ENCODE measurements at regions not wholly inside any gene's neighbourhood (a gene's known extent, or its start where the extent isn't known, plus 50 kb on each side); places are given as distances from the start of the nearest gene placed in this dataset.

DNA sequence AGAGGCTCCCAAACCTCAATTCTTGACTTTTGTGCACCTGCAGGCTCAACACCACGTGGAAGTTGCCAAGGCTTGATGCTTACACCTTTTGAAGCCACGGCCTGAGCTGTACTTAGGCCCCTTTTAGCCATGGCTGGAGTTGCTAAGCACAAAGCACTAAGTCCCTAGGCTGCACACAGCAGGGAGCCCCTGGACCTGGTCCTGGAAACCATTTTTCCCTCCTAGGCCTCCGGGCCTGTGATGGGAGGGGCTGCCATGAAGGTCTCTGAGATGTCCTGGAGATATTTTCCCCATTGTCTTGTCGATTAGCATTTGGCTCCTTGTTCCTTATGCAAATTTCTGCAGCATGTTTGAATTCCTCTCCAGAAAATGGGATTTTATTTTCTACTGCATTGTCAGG lies 247.1 kb upstream of the ARPP21 start:
- Mint-ChIP-seq H3K27me3 (no peaks in the 10 kb centered on the region), H3K9me3 (peaks cover 9% of the 10 kb centered on the region), H3K4me1 (no peaks in the 10 kb centered on the region), H3K36me3 (ENCODE audit: low read depth) (no peaks in the 10 kb centered on the region), H3K27ac (no peak overlapping the region), H3K4me3 (no peak overlapping the region)
- POLR2A ChIA-PET = no interaction called here
- ATAC-seq (ENCODE audit: low read depth) (no peak), DNase-seq (no peak)
- intact Hi-C loops (cut with micrococcal nuclease) = no loop called here
- TF ChIP-seq, protein P1, sequence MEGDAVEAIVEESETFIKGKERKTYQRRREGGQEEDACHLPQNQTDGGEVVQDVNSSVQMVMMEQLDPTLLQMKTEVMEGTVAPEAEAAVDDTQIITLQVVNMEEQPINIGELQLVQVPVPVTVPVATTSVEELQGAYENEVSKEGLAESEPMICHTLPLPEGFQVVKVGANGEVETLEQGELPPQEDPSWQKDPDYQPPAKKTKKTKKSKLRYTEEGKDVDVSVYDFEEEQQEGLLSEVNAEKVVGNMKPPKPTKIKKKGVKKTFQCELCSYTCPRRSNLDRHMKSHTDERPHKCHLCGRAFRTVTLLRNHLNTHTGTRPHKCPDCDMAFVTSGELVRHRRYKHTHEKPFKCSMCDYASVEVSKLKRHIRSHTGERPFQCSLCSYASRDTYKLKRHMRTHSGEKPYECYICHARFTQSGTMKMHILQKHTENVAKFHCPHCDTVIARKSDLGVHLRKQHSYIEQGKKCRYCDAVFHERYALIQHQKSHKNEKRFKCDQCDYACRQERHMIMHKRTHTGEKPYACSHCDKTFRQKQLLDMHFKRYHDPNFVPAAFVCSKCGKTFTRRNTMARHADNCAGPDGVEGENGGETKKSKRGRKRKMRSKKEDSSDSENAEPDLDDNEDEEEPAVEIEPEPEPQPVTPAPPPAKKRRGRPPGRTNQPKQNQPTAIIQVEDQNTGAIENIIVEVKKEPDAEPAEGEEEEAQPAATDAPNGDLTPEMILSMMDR (IDR thresholded peaks at IDR 0.05) = no peak
- CTCF ChIA-PET = no interaction called here

DNA sequence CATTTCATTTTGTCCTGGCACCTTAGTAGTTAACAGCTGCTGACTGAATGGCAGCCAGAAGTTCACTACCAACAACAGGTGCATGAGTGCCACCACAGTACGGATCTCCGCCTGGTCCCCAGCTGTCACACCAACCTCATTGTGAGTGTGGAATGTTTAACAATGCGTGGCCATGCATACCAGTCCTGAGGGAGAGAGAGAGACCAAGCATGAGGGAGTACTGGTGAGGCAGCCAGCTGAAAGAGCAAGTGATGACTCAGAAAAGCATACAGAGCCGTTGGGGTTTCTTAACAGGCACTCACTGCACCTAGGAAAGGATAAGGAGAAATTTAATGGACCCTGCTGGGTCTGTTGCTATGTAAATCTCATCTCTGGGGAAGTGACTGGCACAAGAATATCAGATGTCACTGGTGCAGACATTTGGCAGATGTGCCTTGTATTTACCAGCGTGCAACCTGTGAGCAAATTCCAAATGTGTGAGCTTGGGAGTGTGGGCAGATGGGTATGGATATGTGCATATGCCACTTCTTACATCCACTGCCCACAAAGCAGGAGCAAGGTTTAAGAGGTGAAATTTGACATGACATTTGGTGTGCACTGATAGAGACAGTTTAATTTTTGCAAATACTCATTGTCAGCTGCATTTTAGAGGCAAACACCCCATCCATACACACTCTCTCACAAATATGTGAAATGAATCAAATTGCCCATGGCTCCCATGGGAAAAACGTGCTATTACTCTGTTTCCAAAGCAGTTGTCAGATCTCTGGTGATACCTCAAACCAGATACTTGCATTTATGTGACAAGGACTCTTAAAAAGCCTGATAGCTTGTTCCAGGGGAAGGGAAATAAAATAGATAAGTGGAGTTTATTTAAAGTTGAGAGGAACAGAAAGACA lies 245.2 kb upstream of the ARPP21 start:
- peaks cover 9% of the 10 kb centered on the region for H3K9me3 Mint-ChIP-seq
- ChIA-PET POLR2A (no interaction called here), CTCF (no interaction called here)
- H3K27me3 Mint-ChIP-seq = no peaks in the 10 kb centered on the region
- H3K36me3 Mint-ChIP-seq (ENCODE audit: low read depth) = no peaks in the 10 kb centered on the region
- DNase-seq (no peak), ATAC-seq (ENCODE audit: low read depth) (no peak)
- H3K4me1 Mint-ChIP-seq = no peaks in the 10 kb centered on the region
- intact Hi-C loops (cut with micrococcal nuclease) = no loop called here
- TF ChIP-seq, protein P1 (IDR thresholded peaks at IDR 0.05) = no peak
- H3K4me3 Mint-ChIP-seq = no peak overlapping the region
- no peak overlapping the region for H3K27ac Mint-ChIP-seq

DNA sequence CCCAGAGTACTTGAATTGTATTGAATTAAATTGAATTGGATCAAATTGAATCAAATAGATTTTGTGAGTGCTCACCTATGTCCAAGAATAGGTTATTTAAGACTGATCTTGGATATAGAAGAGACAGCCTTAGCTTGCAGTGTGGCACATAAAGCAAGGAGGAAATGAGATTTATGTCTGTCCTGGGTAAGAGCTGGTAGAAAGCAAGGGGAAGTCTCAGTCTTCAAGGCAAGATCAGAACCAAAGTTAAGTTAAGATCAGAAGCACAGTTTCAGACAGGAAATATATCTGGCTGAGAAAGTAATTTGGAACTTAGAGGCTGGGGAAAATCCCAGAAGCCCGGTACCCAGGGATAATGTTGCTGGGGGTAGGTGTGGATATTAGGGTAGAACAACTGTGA lies 244.4 kb upstream of the ARPP21 start:
- Mint-ChIP-seq H3K27me3 (no peaks in the 10 kb centered on the region), H3K4me3 (no peak overlapping the region), H3K4me1 (no peaks in the 10 kb centered on the region), H3K9me3 (peaks cover 9% of the 10 kb centered on the region), H3K27ac (no peak overlapping the region), H3K36me3 (ENCODE audit: low read depth) (no peaks in the 10 kb centered on the region)
- no peak for DNase-seq
- TF ChIP-seq, protein P1 (IDR thresholded peaks at IDR 0.05) = no peak
- ChIA-PET POLR2A (no interaction called here), CTCF (no interaction called here)
- intact Hi-C loops (cut with micrococcal nuclease) = no loop called here
- no peak for ATAC-seq (ENCODE audit: low read depth)

DNA sequence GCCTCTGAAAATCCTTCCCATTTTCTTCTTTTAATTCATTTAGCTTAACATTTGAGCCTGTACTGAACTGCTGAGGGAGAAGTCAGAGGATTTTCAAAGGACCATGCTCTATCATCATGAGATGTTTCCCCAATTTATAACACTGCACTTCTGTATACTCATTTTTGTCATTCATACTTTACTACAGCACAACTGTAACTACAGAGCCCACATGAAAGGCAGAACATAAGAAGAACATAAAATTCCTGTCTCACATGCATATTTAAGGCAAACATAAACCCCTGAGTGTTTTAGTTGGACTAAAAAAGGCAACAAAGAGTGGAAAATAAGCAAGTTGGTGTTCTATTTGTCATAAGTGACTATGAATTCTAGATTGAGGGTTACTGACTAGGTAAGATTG lies 237.7 kb upstream of the ARPP21 start:
- DNase-seq = no peak
- H3K27ac Mint-ChIP-seq = no peak overlapping the region
- ATAC-seq (ENCODE audit: low read depth) = no peak
- intact Hi-C loops (cut with micrococcal nuclease) = loop anchor here (10.0 kb wide), 1 partner anchor 63 kb away; no protein-coding TSS in a partner anchor
- H3K4me1 Mint-ChIP-seq = no peaks in the 10 kb centered on the region
- ChIA-PET POLR2A (no interaction called here), CTCF (no interaction called here)
- H3K4me3 Mint-ChIP-seq = no peak overlapping the region
- H3K27me3 Mint-ChIP-seq = no peaks in the 10 kb centered on the region
- no peaks in the 10 kb centered on the region for H3K36me3 Mint-ChIP-seq (ENCODE audit: low read depth)
- H3K9me3 Mint-ChIP-seq = no peaks in the 10 kb centered on the region
- TF ChIP-seq, protein P1 (IDR thresholded peaks at IDR 0.05) = no peak

DNA sequence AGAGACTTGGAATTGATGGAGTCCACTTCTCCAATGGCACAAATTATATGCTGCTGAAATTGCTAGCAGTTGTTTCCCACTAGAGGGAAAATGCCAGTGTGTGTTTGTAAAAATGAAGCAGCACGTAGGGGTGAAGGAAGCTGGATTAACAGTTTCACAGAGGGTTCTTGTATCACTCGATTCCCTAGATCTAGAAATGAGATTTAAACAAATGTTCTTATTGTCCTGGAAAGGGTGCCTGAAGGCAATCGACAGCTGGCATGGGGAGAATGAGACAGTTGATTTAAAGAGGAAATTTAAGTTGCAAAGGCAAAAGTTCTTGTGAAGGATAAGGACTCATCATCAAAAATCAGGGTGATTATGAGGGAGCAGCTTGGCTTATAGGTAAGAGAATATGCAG lies 234.8 kb upstream of the ARPP21 start:
- H3K36me3 Mint-ChIP-seq (ENCODE audit: low read depth) = no peaks in the 10 kb centered on the region
- no peak overlapping the region for H3K27ac Mint-ChIP-seq
- H3K4me1 Mint-ChIP-seq = no peaks in the 10 kb centered on the region
- DNase-seq = no peak
- intact Hi-C loops (cut with micrococcal nuclease) = loop anchor here (10.0 kb wide), 1 partner anchor 60 kb away; no protein-coding TSS in a partner anchor
- TF ChIP-seq, protein P1 (IDR thresholded peaks at IDR 0.05) = no peak
- no peaks in the 10 kb centered on the region for H3K9me3 Mint-ChIP-seq
- ATAC-seq (ENCODE audit: low read depth) = no peak
- ChIA-PET CTCF (no interaction called here), POLR2A (no interaction called here)
- no peaks in the 10 kb centered on the region for H3K27me3 Mint-ChIP-seq
- H3K4me3 Mint-ChIP-seq = no peak overlapping the region

Data from activated B cell treated with CpG ODN at 0.5 μM for 24 hours (primary cell).